Stomach (tissue), 4 donors: ENCODE measurements at regions not wholly inside any gene's neighbourhood (a gene's known extent, or its start where the extent isn't known, plus 50 kb on each side); places are given as distances from the start of the nearest gene placed in this dataset.
"Not testable (repeated sequence)": the region's sequence is repeated elsewhere in the genome, so short reads cannot be mapped to it uniquely, and the experiment has no call there.

ENCODE experiments used
- CTCF ChIP-seq, 7 experiments: fragments of 450-650 bp in 4 of 7; fragments of 200-600 bp in 3 of 7; sonication (generic) in 3 of 7; IDR thresholded peaks; one replicate each; pipeline ENCODE4 v1.5.1; 2016 to 2019; ENCODE audit warnings: antibody characterized with exemption in 7 of 7, control low read depth in 2 of 7, mild to moderate bottlenecking in 1 of 7
- POLR2AphosphoS5 ChIP-seq, 3 donors: sonication (generic); formaldehyde crosslinking; IDR thresholded peaks; one replicate each; pipeline ENCODE4 v1.6.1; 2016; ENCODE audit warnings: antibody characterized with exemption in 3 of 3

DNA sequence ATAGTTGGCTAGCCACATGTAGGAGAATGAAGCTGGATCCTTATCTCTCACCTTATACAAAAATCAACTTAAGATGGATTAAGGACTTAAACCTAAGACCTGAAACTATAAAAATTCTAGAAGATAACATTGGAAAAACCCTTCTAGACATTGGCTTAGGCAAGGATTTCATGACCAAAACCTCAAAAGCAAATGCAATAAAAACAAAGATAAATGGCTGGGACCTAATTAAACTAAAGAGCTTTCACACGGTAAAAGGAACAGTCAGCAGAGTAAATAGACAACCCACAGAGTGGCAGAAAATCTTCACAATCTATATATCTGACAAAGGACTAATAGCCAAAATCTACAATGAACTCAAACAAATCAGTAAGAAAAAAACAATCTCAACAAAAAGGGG lies 202.7 kb upstream of the ARID2 start:
- TF ChIP-seq POLR2AphosphoS5, CTCF (IDR thresholded peaks at IDR 0.05): not testable (repeated sequence)
